NCI-H524 (cell line): ENCODE measurements at regions not wholly inside any gene's neighbourhood (a gene's known extent, or its start where the extent isn't known, plus 50 kb on each side); places are given as distances from the start of the nearest gene placed in this dataset.
A peak's percentile ranks its signal among the peaks of the same experiment; 100 is the strongest.
"Not testable (repeated sequence)": the region's sequence is repeated elsewhere in the genome, so short reads cannot be mapped to it uniquely, and the experiment has no call there.

Experiments used
- DNase-seq, 2 experiments: peaks; one replicate each; lab custom pipeline; 2025; lab: John Stamatoyannopoulos, UW

GRCh38 chr7:113389112-113389646, 270.8 kb upstream of the SMIM30 start:
- no peak for DNase-seq

- no peak for DNase-seq
Measured at GRCh38 chr7:113383638-113384037, 265.3 kb upstream of the SMIM30 start.

GRCh38 chr7:113379746-113380145, 261.4 kb upstream of the SMIM30 start:
- DNase-seq: no peak

GRCh38 chr7:113374955-113375354, 256.6 kb upstream of the SMIM30 start:
- DNase-seq: peak; percentile 79 to 91

- no peak for DNase-seq
Measured at GRCh38 chr7:113373863-113374262, 255.5 kb upstream of the SMIM30 start.

- no peak for DNase-seq
Measured at GRCh38 chr7:113371416-113372043, 253.2 kb upstream of the SMIM30 start.

- peak; percentile 29 to 70 for DNase-seq
Measured at GRCh38 chr7:113370910-113371309, 252.6 kb upstream of the SMIM30 start.

GRCh38 chr7:113368256-113368655, 249.9 kb upstream of the SMIM30 start:
- peak in 1 of 2 experiments; percentile 22 for DNase-seq

GRCh38 chr7:113367041-113367586, 248.8 kb upstream of the SMIM30 start:
- DNase-seq: no peak

- DNase-seq: no peak
Measured at GRCh38 chr7:113366122-113366521, 247.8 kb upstream of the SMIM30 start.

- DNase-seq: no peak
Measured at GRCh38 chr7:113349339-113349738, 231.0 kb upstream of the SMIM30 start.

GRCh38 chr7:113339661-113340060, 221.3 kb upstream of the SMIM30 start:
- DNase-seq: no peak

- DNase-seq: no peak
Measured at GRCh38 chr7:113338071-113338696, 219.8 kb upstream of the SMIM30 start.

GRCh38 chr7:113336838-113337237, 218.5 kb upstream of the SMIM30 start:
- not testable (repeated sequence) for DNase-seq

GRCh38 chr7:113331155-113331898, 213.0 kb upstream of the SMIM30 start:
- peak; percentile 73 to 93 for DNase-seq

- DNase-seq: no peak
Measured at GRCh38 chr7:113321201-113321600, 202.8 kb upstream of the SMIM30 start.

GRCh38 chr7:113320419-113320818, 202.1 kb upstream of the SMIM30 start:
- DNase-seq: no peak

GRCh38 chr7:113314594-113314993, 196.2 kb upstream of the SMIM30 start:
- DNase-seq: peak in 1 of 2 experiments; percentile 50

- no peak for DNase-seq
Measured at GRCh38 chr7:113308399-113308798, 190.0 kb upstream of the SMIM30 start.

GRCh38 chr7:113307147-113307546, 188.8 kb upstream of the SMIM30 start:
- DNase-seq: no peak

- DNase-seq: no peak
Measured at GRCh38 chr7:113306302-113306701, 187.9 kb upstream of the SMIM30 start.

- DNase-seq: no peak
Measured at GRCh38 chr7:113304104-113304503, 185.8 kb upstream of the SMIM30 start.

GRCh38 chr7:113303388-113303787, 185.0 kb upstream of the SMIM30 start:
- DNase-seq: not testable (repeated sequence)
